HG03571 (cell line): ENCODE measurements at regions not wholly inside any gene's neighbourhood (a gene's known extent, or its start where the extent isn't known, plus 50 kb on each side); places are given as distances from the start of the nearest gene placed in this dataset.

ENCODE experiments used
- ATAC-seq: cut with Tn5 transposase; IDR thresholded peaks from one replicate; pipeline ENCODE4 v1.9.1; 2021; ENCODE audit not compliant: unreplicated experiment

DNA sequence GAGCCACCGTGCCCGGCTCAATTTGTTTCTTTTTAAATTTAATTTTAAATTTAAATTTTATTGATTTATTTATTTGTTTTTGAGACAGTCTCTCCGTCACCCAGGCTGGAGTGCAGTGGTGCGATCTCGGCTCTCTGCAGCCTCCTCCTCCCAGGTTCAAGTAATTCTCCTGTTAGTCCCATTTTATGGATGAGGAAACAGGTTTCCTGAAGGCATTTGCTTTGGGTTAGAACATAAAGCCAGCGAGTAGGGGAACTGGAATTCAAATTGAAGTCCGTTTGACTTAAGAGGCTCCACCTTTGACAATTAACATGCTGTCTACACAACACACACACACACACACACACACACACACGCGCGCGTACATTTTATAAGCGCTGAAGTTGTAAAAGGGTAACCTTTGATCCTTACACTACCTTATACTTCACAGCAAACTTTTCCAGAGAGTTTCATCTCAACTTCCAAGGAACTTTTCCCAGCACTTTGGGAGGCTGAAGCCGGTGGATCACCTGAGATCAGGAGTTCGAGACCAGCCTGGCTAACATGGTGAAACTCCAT lies 232.0 kb downstream of the BCAS1 start:
- no peak for ATAC-seq

- ATAC-seq = no peak
Measured at GRCh38 chr20:53837126-53837826, 233.1 kb downstream of the BCAS1 start.

- ATAC-seq = no peak
Measured at GRCh38 chr20:53834749-53835148, 235.6 kb downstream of the BCAS1 start.

DNA sequence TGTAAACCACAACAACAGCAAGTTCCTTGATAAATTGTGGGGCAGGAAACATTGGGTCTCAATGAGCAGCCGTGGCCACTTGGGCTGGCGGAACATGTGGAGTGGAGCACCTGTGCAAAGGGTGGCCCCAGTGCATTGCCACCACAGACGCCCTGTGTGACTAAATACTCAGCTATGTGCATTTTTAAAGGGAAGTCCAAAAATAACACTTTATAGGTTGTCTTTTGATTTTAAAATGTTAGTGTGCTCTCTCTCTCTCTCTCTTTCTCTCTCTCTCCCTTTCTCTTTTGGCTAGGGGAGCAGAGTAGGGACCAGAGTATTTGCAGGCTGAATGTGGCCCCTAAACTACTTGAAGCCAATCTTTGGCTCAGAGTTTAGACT lies 236.3 kb downstream of the BCAS1 start:
- no peak for ATAC-seq

- no peak for ATAC-seq
Measured at GRCh38 chr20:53833333-53834061, 236.9 kb downstream of the BCAS1 start.

DNA sequence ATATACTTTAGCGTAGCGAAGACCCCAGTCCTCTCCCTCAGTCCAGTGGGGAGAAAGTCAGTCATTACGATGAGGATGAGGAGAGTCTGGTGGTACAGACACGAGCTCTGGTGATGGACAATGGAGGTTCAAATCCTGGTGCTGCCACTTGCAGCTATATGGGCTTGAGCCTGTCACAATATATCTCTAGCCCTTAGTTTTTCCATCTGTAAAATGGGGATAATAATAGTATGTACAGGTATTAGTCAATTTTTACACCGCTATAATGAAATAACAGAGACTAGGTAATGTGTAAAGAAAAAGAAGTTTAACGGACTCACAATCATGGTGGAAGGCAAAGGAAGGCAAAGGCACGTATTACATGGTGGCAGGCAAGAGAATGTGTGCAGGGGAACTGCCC lies 237.9 kb downstream of the BCAS1 start:
- ATAC-seq = no peak

DNA sequence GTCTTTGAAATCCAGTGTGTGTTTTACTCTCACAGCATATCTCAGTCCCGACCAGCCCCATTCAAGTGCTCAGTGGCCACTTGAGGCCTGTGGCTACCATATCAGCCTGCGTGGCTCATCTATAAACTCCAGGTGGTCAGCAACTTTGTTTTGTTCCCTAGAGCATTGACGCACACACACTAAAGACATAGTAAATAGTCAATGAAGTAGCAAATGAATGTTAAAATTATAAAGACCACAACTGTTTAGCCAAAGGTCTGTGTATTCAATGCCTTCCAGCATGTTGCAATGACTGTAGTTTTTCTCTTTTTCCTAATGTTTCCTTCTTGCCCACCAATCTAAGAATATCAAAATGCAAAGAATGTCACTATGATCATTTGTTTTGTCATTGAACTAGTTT lies 238.2 kb upstream of the ZNF217 start:
- ATAC-seq = no peak

DNA sequence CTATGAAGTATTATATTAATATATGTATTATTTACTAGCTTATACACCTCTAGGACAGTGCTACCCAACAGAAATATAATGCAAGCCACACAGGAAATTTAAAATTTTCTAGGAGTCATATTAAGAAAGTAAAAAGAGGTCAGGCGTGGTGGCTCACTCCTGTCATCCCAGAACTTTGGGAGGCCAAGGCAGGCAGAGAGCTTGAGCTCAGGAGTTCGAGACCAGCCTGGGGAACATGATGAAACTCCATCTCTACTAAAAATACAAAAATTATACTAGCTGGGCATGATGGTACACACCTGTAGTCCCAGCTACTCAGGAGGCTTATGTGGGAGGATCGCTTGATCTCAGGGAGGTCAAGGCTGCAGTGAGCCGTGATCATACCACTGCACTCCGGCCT lies 237.6 kb upstream of the ZNF217 start:
- no peak for ATAC-seq

- no peak for ATAC-seq
Measured at GRCh38 chr20:53829724-53830521, 236.3 kb upstream of the ZNF217 start.

GRCh38 chr20:53829255-53829723 lies 235.7 kb upstream of the ZNF217 start:
- no peak for ATAC-seq

DNA sequence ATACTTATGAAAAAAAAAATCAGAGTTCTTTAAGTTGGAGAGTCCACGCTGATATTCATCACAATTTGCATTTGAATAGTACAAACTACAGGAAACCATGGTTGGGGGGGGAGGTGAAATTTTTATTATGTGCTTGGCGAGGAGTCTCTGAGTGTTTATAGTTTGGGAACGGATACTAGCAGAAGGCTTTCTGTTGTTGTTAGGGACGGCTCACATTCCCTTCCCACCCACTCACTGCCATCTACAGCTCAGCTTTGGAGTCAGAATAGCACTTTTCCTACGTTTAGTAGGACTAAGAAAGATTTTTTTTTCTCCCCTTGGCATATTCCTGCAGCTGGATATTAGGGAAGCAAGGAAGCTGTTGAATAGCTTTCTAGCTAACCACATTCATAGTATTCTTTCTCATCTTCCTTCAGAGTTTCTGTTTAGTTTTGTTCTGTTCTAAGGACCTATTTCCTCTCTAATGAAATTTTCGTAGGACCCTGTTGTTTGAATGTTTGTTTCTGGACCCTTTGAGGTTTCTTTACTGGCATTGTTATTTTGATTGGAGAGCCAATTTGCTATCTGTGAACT lies 235.1 kb upstream of the ZNF217 start:
- no peak for ATAC-seq

- ATAC-seq = no peak
Measured at GRCh38 chr20:53828088-53828681, 234.5 kb upstream of the ZNF217 start.

DNA sequence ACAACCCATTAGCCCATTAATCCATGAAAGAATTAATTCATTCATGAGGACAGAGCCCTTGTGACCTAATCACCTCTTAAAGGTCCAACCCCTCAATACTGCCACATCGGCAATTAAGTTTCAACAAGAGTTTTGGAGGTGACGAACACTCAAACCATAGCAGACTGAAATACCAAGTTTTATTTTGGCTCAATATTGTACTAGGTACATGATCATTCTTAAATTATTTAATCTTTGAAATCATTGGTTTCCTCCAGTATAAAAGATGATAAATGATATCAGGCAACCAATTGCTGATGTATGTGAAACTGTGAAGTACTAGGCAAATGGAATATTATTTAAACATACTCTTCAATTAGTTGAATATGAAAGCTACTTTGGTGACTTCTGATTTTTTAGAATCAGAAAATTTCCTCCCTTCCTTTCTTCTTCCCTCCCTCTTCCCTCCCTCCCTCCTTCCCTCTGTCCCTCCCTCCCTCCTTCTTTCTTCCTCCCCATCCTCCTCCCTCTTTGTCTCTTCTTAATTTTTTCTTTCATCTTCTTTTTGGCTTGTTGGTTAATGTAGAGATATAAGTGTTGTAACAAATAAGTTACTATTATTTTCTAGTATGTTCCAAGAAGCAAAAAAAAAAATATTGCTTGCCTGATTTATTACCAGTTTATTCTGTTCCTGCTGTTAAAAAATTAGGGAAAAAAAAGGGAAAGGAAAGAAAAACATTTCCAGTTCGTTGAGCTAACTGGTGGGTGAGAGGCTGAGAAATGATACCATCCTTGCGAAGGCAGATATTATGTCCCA lies 233.9 kb upstream of the ZNF217 start:
- peak; percentile 1 for ATAC-seq

DNA sequence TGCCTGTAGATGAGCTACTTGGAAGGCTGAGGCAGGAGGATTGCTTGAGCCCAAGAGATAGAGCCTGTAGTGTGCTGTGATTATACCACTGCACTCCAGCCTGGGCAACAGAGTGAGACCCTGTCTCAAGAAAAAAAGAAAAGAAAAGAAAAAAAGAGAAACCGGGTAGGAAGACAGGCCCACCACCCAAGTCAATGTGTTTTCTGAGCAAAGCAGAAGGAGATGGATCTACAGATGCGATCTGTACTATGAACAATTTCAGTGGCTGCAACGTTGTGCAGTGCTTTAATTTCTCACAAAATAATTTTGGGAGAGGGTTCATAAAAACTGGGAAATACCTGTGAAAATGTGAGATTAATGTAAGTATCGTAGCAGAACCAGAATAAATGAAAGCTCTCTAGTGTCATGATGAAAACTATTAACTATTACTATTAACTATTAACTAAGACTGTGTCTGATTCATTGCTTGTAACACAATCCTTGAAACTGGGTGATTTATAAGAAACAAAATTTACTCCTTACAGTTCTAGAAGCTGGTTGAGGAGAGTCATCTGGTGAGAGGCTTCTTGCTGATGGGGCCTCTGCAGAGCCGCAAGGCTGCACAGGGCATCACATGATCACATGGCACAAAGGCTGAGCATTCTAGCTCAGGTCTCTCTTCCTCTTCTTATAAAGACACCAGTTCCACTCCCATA lies 233.1 kb upstream of the ZNF217 start:
- ATAC-seq = peak; percentile 81

GRCh38 chr20:53826090-53826489 lies 232.5 kb upstream of the ZNF217 start:
- no peak for ATAC-seq

DNA sequence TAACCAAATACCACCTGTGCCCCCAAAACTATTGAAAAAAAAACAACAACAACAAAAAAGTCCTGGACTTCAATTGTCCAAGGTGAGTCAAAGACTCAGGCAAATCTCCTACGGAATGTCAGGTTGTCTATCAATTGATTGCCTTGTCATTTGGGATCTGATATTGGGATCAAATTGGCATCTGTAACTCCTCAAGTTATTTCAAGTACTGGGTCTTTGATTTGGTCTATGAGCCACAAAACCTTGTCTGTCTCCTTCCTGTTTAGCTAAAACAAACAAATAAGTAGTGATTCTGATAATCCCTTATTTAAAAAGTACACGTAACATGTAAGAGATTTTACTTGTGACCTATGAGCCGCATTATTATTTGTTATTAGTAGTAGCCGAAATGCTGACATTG lies 231.6 kb upstream of the ZNF217 start:
- ATAC-seq = no peak

DNA sequence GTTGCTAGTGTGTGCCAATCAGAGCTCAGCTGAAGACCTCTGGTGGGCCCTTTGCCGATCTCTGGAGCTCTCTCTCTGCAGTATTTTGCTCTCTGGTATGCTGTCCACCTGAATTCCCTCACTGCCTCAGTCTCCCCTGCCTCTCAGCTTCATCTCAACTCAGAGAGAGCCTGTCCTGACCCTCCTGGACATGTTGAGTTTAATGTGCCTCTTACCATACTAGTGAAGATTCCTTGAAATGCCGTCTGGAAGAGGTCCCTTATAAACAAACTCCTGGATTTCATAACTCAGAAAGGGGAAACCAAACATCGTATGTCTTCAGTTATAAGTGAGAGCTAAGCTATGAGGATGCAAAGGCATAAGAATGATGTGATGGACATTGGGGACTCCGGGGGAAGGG lies 231.1 kb upstream of the ZNF217 start:
- ATAC-seq = no peak

DNA sequence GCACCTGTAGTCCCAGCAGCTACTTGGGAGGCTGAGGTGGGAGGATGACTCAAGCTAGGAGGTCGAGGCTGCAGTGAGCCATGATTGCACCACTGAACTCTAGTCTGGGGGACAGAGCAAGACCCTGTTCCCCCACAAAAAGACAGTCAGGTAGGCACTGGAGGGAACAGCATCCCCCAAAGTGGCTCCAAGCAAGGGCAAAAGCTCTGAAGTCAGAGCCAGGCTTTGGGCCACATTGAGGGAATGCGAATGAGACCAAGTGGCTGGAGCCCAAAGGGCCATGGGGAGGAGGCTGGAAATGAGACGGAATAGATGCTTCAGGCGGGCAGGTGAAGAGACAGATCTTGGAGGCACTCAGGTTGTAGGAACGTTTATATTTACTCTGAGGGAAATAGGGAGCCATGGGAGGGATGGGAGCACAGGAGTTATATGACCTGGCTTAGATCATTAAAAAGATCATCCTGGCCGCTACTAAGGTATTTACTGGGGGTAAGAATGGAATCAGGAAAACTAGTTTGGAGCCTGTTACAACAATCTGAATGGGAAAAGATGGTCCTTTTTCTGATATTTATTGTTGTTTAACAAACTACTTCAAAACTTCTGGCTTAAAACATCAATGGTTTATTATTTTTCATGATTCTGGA lies 229.6 kb upstream of the ZNF217 start:
- ATAC-seq = no peak

DNA sequence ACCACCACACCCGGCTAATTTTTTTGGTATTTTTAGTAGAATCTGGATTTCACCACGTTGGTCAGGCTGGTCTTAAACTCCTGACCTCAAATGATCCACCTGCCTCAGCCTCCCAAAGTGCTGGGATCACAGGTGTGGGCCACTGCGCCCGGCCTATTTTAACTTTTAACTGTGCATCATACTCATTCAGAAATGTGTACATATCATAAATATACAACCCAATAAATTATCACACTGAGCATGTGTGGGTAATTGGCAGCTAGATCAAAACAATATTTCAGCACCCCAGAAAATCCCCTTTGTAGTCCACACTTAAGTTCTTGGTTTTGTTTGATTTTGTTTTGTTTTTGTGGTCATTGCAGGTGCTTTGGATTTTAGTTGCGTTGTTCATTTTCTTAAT lies 228.9 kb upstream of the ZNF217 start:
- ATAC-seq = no peak
